GM21423 (cell line): ENCODE measurements at regions not wholly inside any gene's neighbourhood (a gene's known extent, or its start where the extent isn't known, plus 50 kb on each side); places are given as distances from the start of the nearest gene placed in this dataset.
"Not testable (repeated sequence)": the region's sequence is repeated elsewhere in the genome, so short reads cannot be mapped to it uniquely, and the experiment has no call there.

Experiments used
- ATAC-seq: cut with Tn5 transposase; IDR thresholded peaks from one replicate; pipeline ENCODE4 v1.9.1; 2021; ENCODE audit warnings: mild to moderate bottlenecking, moderate library complexity; ENCODE audit not compliant: unreplicated experiment

- no peak for ATAC-seq
Measured at GRCh38 chr2:138213624-138214023, 249.4 kb downstream of the HNMT start.

- ATAC-seq = no peak
Measured at GRCh38 chr2:138215958-138216357, 251.7 kb downstream of the HNMT start.

- no peak for ATAC-seq
Measured at GRCh38 chr2:138217975-138218374, 253.7 kb downstream of the HNMT start.

GRCh38 chr2:138218397-138218796 is 254.1 kb downstream of the HNMT start:
- ATAC-seq = no peak

- ATAC-seq = no peak
Measured at GRCh38 chr2:138219961-138220360, 255.7 kb downstream of the HNMT start.

- no peak for ATAC-seq
Measured at GRCh38 chr2:138221358-138221757, 257.1 kb downstream of the HNMT start.

GRCh38 chr2:138223319-138223718 is 259.0 kb downstream of the HNMT start:
- no peak for ATAC-seq

- no peak for ATAC-seq
Measured at GRCh38 chr2:138227195-138227594, 262.9 kb downstream of the HNMT start.

- ATAC-seq = no peak
Measured at GRCh38 chr2:138228101-138228500, 263.8 kb downstream of the HNMT start.

GRCh38 chr2:138234265-138234664 is 267.3 kb upstream of the SPOPL start:
- ATAC-seq = no peak

GRCh38 chr2:138235041-138235440 is 266.5 kb upstream of the SPOPL start:
- ATAC-seq = no peak

- no peak for ATAC-seq
Measured at GRCh38 chr2:138236142-138236541, 265.4 kb upstream of the SPOPL start.

- no peak for ATAC-seq
Measured at GRCh38 chr2:138237667-138238384, 263.7 kb upstream of the SPOPL start.

- peak; percentile 59 for ATAC-seq
Measured at GRCh38 chr2:138238908-138239307, 262.7 kb upstream of the SPOPL start.

- ATAC-seq = no peak
Measured at GRCh38 chr2:138239902-138240491, 261.6 kb upstream of the SPOPL start.

GRCh38 chr2:138243372-138243771 is 258.2 kb upstream of the SPOPL start:
- ATAC-seq = no peak

GRCh38 chr2:138244501-138244925 is 257.1 kb upstream of the SPOPL start:
- ATAC-seq = no peak

GRCh38 chr2:138245310-138245709 is 256.3 kb upstream of the SPOPL start:
- no peak for ATAC-seq

GRCh38 chr2:138247302-138247701 is 254.3 kb upstream of the SPOPL start:
- no peak for ATAC-seq

- ATAC-seq = no peak
Measured at GRCh38 chr2:138249207-138249606, 252.4 kb upstream of the SPOPL start.

GRCh38 chr2:138250843-138251320 is 250.7 kb upstream of the SPOPL start:
- not testable (repeated sequence) for ATAC-seq

GRCh38 chr2:138252587-138252986 is 249.0 kb upstream of the SPOPL start:
- no peak for ATAC-seq

GRCh38 chr2:138255670-138256069 is 245.9 kb upstream of the SPOPL start:
- ATAC-seq = no peak
